DOHH2 (cell line): ENCODE measurements at regions not wholly inside any gene's neighbourhood (a gene's known extent, or its start where the extent isn't known, plus 50 kb on each side); places are given as distances from the start of the nearest gene placed in this dataset.

Experiments
- EZH2phosphoT487 ChIP-seq: fragments of 200-600 bp; sonication (generic); IDR thresholded peaks from 2 replicates; pipeline ENCODE4 v1.6.1; 2017; ENCODE audit warnings: borderline replicate concordance, mild to moderate bottlenecking, antibody characterized with exemption, low read length, moderate library complexity, mixed read lengths
- TF ChIP-seq, protein P1 (sequence below): fragments of 200-600 bp; sonication (generic); IDR thresholded peaks from one replicate; pipeline ENCODE4 v1.5.1; 2014; ENCODE audit warnings: antibody characterized with exemption, mild to moderate bottlenecking, low read depth, low read length; ENCODE audit not compliant: poor library complexity, severe bottlenecking

DNA sequence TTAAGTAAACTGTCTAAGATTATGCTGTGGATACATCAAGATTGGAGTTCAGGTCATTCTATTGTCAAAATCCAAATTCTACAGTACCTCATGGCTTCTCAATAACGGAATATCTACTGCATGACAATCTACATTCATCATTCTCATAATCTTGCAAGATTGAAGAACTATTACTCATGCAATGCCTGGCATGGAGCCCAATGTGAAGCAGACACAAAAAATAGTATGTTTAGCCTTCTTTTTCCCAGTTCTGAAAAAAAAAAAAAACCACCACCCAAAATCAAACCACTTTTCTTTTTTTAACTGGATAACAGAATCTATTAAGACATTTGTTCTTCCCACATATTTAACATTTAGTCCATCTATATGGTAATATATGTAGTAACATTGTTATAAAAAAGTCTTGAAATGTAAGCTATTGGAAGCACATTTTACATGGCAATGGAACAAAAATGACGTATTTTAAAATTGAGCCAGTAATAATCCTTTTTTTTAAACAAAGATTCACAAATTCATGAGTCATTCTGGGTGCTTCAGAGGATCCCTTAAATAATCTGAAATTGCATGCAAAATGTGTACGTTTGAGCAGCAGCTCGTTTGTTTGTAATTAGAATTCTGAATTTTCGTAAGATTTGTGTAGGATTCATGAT is 232.2 kb upstream of the FMR1 start:
- TF ChIP-seq, protein P1, sequence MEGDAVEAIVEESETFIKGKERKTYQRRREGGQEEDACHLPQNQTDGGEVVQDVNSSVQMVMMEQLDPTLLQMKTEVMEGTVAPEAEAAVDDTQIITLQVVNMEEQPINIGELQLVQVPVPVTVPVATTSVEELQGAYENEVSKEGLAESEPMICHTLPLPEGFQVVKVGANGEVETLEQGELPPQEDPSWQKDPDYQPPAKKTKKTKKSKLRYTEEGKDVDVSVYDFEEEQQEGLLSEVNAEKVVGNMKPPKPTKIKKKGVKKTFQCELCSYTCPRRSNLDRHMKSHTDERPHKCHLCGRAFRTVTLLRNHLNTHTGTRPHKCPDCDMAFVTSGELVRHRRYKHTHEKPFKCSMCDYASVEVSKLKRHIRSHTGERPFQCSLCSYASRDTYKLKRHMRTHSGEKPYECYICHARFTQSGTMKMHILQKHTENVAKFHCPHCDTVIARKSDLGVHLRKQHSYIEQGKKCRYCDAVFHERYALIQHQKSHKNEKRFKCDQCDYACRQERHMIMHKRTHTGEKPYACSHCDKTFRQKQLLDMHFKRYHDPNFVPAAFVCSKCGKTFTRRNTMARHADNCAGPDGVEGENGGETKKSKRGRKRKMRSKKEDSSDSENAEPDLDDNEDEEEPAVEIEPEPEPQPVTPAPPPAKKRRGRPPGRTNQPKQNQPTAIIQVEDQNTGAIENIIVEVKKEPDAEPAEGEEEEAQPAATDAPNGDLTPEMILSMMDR, result no peak
- no peak for TF ChIP-seq EZH2phosphoT487
